GM10266 (cell line): ENCODE measurements at regions not wholly inside any gene's neighbourhood (a gene's known extent, or its start where the extent isn't known, plus 50 kb on each side); places are given as distances from the start of the nearest gene placed in this dataset.

ENCODE experiments used
- DNase-seq: peaks from one replicate; pipeline ENCODE4 v3.0.0; 2012; ENCODE audit errors: extremely low spot score
- TF ChIP-seq, protein P1 (sequence below): IDR thresholded peaks from 2 replicates; pipeline ENCODE4 v1.5.1; 2012; ENCODE audit warnings: mild to moderate bottlenecking, low read depth; ENCODE audit not compliant: control insufficient read depth, insufficient read depth; ENCODE audit errors: missing control alignments

DNA sequence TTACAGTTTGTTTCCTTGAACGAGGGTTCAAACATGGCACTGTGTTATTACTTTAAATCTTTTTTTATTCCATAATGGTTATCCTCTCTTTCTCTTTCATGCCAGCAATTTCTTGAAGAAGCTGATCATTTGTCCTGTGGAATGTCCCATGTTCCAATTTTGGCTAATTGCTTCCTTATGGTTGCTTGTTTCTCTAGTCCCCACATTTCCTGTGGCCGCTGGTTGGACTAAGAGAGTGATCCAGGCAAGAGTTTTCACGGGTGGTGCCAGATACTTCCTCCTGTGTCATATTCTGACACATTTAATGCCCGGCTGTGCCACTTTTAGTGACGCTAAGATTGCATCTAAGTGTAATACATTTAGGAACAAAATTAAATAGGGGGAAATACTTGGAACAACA, 83.8 kb upstream of the FAM169A start:
- DNase-seq: no peak
- TF ChIP-seq, protein P1, sequence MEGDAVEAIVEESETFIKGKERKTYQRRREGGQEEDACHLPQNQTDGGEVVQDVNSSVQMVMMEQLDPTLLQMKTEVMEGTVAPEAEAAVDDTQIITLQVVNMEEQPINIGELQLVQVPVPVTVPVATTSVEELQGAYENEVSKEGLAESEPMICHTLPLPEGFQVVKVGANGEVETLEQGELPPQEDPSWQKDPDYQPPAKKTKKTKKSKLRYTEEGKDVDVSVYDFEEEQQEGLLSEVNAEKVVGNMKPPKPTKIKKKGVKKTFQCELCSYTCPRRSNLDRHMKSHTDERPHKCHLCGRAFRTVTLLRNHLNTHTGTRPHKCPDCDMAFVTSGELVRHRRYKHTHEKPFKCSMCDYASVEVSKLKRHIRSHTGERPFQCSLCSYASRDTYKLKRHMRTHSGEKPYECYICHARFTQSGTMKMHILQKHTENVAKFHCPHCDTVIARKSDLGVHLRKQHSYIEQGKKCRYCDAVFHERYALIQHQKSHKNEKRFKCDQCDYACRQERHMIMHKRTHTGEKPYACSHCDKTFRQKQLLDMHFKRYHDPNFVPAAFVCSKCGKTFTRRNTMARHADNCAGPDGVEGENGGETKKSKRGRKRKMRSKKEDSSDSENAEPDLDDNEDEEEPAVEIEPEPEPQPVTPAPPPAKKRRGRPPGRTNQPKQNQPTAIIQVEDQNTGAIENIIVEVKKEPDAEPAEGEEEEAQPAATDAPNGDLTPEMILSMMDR: no peak

DNA sequence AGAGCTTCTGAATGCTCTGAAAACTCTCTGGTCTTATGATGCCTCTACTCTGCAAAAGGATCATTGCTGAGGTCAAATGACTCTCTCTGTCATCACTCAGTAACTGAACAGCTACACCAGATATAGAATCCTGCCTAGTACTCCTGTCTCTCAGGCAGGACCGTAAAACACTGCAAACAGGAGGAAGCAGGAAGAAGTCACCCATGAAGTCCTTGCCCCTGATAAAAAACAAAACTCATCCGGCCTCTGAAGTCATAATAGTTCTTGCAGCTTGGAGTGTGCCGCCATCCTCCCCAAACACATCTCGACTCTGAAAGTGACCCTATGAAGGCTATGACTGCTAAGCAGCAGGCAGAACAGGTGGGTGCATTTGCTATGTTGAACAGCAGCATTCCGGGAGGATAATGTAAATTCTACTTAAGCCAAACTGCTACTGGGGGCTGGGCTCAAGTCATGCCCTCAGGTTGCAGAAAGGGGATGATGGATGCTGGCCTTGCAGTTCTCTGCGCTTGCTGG, 81.9 kb upstream of the FAM169A start:
- TF ChIP-seq, protein P1: no peak
- DNase-seq: no peak

DNA sequence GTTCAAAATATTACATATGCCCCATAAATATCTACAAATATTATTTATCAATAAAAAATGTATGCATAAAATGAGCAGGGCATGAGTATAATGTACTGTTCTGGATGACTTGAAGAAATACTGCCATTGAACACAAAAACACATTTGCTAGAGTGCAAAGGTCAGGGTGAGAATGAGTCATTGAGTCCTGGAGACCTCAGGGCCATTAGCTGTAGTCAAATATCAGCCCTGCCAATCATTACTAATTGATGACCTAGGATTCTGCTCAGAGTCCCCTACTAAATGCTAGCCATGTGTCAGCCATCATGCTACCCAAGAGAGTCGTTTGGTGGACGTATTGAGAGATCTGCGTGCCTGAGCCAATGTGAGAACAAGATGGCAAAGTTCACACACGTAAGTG, 80.3 kb upstream of the FAM169A start:
- TF ChIP-seq, protein P1: no peak
- DNase-seq: no peak

DNA sequence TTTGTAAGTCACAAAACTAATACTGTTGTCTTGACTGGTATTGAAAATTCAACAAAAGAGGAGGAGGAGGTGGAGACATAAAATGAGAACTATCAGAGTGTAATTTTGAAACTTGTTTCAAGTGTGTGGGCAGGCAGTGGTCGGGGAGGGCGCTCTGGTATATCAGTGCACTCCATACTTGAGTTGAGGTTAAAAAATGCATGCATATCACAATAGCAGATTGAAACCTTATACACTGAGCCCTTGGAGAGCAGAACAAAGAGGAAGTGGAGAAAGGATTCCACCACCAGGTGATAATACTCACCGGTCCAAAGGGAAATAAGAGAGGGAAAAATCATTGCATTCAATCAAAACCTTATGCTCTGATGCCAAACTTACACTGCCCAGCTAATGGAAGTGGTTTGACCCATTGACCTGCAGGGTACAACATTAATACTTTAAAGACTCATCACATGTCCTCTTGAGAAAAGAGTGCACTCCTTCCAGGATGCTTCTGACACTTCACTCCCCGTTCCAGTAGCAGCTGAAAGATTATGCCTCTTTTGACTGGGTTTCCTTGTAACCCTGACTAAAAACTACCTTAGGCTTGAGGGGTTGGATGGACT, 79.5 kb upstream of the FAM169A start:
- TF ChIP-seq, protein P1: no peak
- peak; percentile 17 for DNase-seq

DNA sequence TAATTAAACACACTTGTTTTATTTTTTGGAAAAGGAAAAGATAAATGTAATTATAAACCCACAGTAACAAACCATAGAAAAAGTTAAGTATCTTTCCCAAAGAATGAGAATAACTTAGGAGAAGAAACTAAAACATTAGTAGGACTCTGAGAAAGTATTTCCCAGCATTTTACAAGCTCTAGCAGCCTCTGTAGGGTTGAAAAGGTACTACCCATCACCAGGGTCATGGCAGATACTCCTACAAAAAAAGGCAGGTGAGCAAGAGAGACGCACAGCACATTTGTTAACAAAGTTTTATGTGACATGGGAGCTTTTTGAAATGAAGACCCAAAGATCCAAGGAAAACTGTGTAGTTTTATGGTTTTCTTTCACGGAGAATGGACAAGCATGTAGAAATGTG, 77.7 kb upstream of the FAM169A start:
- TF ChIP-seq, protein P1: no peak
- no peak for DNase-seq

DNA sequence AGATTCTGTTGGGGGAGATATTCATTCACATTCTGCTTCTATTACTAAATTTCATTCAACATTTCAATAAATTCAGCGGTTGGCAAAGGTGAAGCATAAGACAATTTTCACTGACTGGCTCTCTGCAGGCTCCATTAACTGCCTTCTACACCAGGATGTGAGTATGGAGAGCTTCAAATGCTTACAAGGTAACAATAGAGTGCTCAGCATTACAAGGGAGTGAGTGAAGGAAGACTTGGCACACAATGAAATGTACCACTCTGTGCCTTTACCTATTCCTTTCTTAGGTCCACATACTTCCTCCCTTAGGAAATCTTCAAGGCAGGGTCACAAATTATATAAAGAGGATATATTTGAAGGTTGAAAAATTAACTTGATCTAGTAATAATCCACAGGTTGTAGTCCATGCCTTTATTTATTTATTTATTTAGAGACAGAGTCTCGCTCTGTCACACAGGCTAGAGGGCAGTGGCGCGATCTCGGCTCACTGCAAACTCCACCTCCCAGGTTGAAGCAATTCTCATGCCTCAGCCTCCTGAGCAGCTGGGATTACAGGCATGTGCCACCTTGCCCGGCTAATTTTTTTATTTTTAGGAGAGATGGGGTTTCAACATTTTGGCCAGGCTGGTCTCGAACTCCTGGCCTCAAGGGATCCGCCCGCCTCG, 76.6 kb upstream of the FAM169A start:
- DNase-seq: no peak
- TF ChIP-seq, protein P1: no peak

DNA sequence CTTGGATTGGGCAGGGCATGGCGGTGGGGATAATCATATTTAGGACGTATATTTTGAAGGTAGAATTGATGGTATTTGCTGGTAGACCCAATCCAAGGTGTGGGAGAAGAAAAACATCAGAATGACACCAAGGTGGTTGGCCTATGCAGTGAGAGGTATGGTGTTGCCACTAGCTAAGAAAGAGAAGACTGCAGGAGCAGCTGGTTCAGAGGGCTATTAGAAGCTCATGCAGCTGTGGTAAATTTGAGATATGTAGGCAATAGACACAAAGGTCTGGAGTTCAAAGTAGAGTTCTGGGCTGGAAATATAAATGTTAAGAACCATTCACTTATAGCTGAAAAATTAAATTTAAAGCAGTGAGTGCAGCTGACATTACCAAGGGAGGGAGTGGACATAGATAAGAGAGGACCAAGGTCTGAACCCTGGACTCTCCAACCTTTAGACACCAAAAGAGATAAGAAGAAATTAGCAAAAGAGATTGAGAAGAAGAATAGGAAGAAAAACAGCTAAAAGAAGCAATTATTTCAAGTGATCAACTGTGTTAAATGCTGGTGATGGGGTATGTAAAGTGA, 74.7 kb upstream of the FAM169A start:
- no peak for DNase-seq
- TF ChIP-seq, protein P1: no peak
